ENCODE measurements at regions not wholly inside any gene's neighbourhood (a gene's known extent, or its start where the extent isn't known, plus 50 kb on each side); places are given as distances from the start of the nearest gene placed in this dataset.

DNA sequence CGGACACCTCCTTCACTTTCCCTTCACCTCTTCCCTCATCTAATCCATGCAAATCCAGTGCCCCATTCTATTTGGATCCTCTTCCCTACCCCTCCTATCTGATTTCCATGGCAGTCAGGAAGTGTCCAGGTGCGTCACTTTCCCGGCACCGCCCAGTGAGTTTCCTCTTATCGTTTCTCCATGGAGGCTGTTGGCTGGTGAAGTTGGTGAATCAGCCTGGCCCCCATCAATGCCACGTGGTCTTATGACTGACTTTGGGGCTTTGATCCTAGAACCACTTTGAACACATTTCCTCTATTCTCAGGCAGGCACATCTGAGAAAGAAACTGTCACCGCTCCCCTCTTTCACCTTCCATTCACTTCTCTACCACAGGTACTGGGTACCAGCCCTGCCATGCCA is 137.8 kb downstream of the CEP135 start:
- no peak for TF ChIP-seq CTCF (IDR thresholded peaks at IDR 0.05; ENCODE audit: extremely low read depth, missing control alignments)

GRCh38 chr4:56086073-56086541 is 137.4 kb downstream of the CEP135 start:
- DNase-seq (ENCODE audit: low spot score): no peak
- no peak for TF ChIP-seq CTCF (IDR thresholded peaks at IDR 0.05; ENCODE audit: extremely low read depth, missing control alignments)

More for the DNA sequence above, 137.8 kb downstream of the CEP135 start:
- DNase-seq (ENCODE audit: low spot score): no peak

DNA sequence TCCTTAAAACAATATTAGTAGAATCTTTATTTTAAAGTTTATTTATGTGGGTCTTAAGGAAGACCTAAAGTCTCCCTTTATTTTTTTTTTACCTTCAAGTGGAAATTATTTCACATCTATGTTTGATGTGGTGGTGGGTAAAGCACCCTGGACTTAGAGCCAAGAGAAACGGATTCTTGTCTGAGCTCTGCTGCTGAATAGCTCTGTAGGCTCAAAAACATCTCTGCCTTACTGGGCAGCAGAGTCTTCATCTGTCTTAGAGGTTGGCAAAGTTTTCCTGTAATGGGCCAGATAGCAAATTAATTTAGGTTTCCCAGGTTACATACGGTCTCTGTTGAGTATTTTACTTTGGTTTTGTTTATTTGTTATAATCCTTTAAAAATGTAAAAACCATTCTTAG is 136.5 kb downstream of the CEP135 start:
- DNase-seq (ENCODE audit: low spot score): no peak
- no peak for TF ChIP-seq CTCF (IDR thresholded peaks at IDR 0.05; ENCODE audit: extremely low read depth, missing control alignments)

GRCh38 chr4:56084851-56085250 is 136.1 kb downstream of the CEP135 start:
- DNase-seq (ENCODE audit: low spot score): no peak

More at GRCh38 chr4:56084851-56085250, 136.1 kb downstream of the CEP135 start:
- no peak for TF ChIP-seq CTCF (IDR thresholded peaks at IDR 0.05; ENCODE audit: extremely low read depth, missing control alignments)

All from GM20000 (cell line).